SIG-M5 treated with dmso at 0.1 percent for 504 hours (cell line): ENCODE measurements at regions not wholly inside any gene's neighbourhood (a gene's known extent, or its start where the extent isn't known, plus 50 kb on each side); places are given as distances from the start of the nearest gene placed in this dataset.

Experiments
- DNase-seq: peaks from one replicate; lab custom pipeline; 2025; ENCODE audit not compliant: unreplicated experiment; lab: John Stamatoyannopoulos, UW

- no peak for DNase-seq
Observed at GRCh38 chrX:20352935-20353336, 86.2 kb upstream of the RPS6KA3 start.

- DNase-seq = no peak
Observed at GRCh38 chrX:20352504-20352903, 85.8 kb upstream of the RPS6KA3 start.

- DNase-seq = no peak
Observed at GRCh38 chrX:20350596-20350995, 83.9 kb upstream of the RPS6KA3 start.

- DNase-seq = no peak
Observed at GRCh38 chrX:20348139-20348538, 81.4 kb upstream of the RPS6KA3 start.

- DNase-seq = no peak
Observed at GRCh38 chrX:20347481-20347880, 80.8 kb upstream of the RPS6KA3 start.

- DNase-seq = no peak
Observed at GRCh38 chrX:20333672-20334071, 67.0 kb upstream of the RPS6KA3 start.

- no peak for DNase-seq
Observed at GRCh38 chrX:20330545-20330944, 63.8 kb upstream of the RPS6KA3 start.

GRCh38 chrX:20329435-20329834 lies 62.7 kb upstream of the RPS6KA3 start:
- no peak for DNase-seq

- DNase-seq = no peak
Observed at GRCh38 chrX:20325786-20326388, 59.2 kb upstream of the RPS6KA3 start.

GRCh38 chrX:20322887-20323286 lies 56.2 kb upstream of the RPS6KA3 start:
- DNase-seq = no peak

- peak; percentile 79 for DNase-seq
Observed at GRCh38 chrX:20320461-20321159, 53.9 kb upstream of the RPS6KA3 start.

GRCh38 chrX:20319054-20319453 lies 52.3 kb upstream of the RPS6KA3 start:
- DNase-seq = no peak

GRCh38 chrX:20317873-20318272 lies 51.2 kb upstream of the RPS6KA3 start:
- no peak for DNase-seq
